ENCODE measurements at regions not wholly inside any gene's neighbourhood (a gene's known extent, or its start where the extent isn't known, plus 50 kb on each side); places are given as distances from the start of the nearest gene placed in this dataset.

GRCh38 chr10:123502983-123503382 lies 163.2 kb upstream of the GPR26 start:
- no peak overlapping the region for H3K27ac ChIP-seq (replicated peaks)
- no peak for DNase-seq (ENCODE audit: low read depth in 1 of 2, low spot score in 1 of 2)
- H3K27me3 ChIP-seq (ENCODE audit: insufficient read depth, poor library complexity, severe bottlenecking), result no peaks in the 10 kb centered on the region
- TF ChIP-seq SPI1 (IDR thresholded peaks at IDR 0.05; ENCODE audit: borderline replicate concordance, low read depth), result no peak
- TF ChIP-seq GABPA (IDR thresholded peaks at IDR 0.05; ENCODE audit: low read depth), result no peak
- no peak for TF ChIP-seq REST (IDR thresholded peaks at IDR 0.05; ENCODE audit: insufficient replicate concordance, low read depth)
- TF ChIP-seq CTCF (IDR thresholded peaks at IDR 0.05; ENCODE audit: insufficient read depth, low read length), result no peak
- TF ChIP-seq POLR2AphosphoS5 (IDR thresholded peaks at IDR 0.05; ENCODE audit: low read depth), result no peak
- H3K4me3 ChIP-seq (replicated peaks; ENCODE audit: insufficient read depth, low read length), result no peak overlapping the region

- TF ChIP-seq CTCF (IDR thresholded peaks at IDR 0.05; ENCODE audit: insufficient read depth, low read length) (no peak), REST (IDR thresholded peaks at IDR 0.05; ENCODE audit: insufficient replicate concordance, low read depth) (no peak), POLR2AphosphoS5 (IDR thresholded peaks at IDR 0.05; ENCODE audit: low read depth) (no peak), SPI1 (IDR thresholded peaks at IDR 0.05; ENCODE audit: borderline replicate concordance, low read depth) (no peak), GABPA (IDR thresholded peaks at IDR 0.05; ENCODE audit: low read depth) (no peak)
- DNase-seq (ENCODE audit: low read depth in 1 of 2, low spot score in 1 of 2), result no peak
- H3K27me3 ChIP-seq (ENCODE audit: insufficient read depth, poor library complexity, severe bottlenecking), result peaks cover 2% of the 10 kb centered on the region
- no peak overlapping the region for H3K27ac ChIP-seq (replicated peaks)
- no peak overlapping the region for H3K4me3 ChIP-seq (replicated peaks; ENCODE audit: insufficient read depth, low read length)
These were observed 159.7 kb upstream of the GPR26 start for GRCh38 chr10:123506455-123506854.

GRCh38 chr10:123507298-123507697 lies 158.9 kb upstream of the GPR26 start:
- TF ChIP-seq CTCF (IDR thresholded peaks at IDR 0.05; ENCODE audit: insufficient read depth, low read length), result no peak
- no peak for TF ChIP-seq REST (IDR thresholded peaks at IDR 0.05; ENCODE audit: insufficient replicate concordance, low read depth)
- no peak for TF ChIP-seq SPI1 (IDR thresholded peaks at IDR 0.05; ENCODE audit: borderline replicate concordance, low read depth)
- TF ChIP-seq POLR2AphosphoS5 (IDR thresholded peaks at IDR 0.05; ENCODE audit: low read depth), result no peak
- no peak for TF ChIP-seq GABPA (IDR thresholded peaks at IDR 0.05; ENCODE audit: low read depth)
- no peak overlapping the region for H3K27ac ChIP-seq (replicated peaks)
- peaks cover 2% of the 10 kb centered on the region for H3K27me3 ChIP-seq (ENCODE audit: insufficient read depth, poor library complexity, severe bottlenecking)
- no peak for DNase-seq (ENCODE audit: low read depth in 1 of 2, low spot score in 1 of 2)
- H3K4me3 ChIP-seq (replicated peaks; ENCODE audit: insufficient read depth, low read length), result no peak overlapping the region
